GM19351 (cell line): ENCODE measurements at regions not wholly inside any gene's neighbourhood (a gene's known extent, or its start where the extent isn't known, plus 50 kb on each side); places are given as distances from the start of the nearest gene placed in this dataset.

Experiments used
- ATAC-seq: cut with Tn5 transposase; IDR thresholded peaks from one replicate; pipeline ENCODE4 v1.9.1; 2021; ENCODE audit warnings: mild to moderate bottlenecking, moderate library complexity; ENCODE audit not compliant: unreplicated experiment

DNA sequence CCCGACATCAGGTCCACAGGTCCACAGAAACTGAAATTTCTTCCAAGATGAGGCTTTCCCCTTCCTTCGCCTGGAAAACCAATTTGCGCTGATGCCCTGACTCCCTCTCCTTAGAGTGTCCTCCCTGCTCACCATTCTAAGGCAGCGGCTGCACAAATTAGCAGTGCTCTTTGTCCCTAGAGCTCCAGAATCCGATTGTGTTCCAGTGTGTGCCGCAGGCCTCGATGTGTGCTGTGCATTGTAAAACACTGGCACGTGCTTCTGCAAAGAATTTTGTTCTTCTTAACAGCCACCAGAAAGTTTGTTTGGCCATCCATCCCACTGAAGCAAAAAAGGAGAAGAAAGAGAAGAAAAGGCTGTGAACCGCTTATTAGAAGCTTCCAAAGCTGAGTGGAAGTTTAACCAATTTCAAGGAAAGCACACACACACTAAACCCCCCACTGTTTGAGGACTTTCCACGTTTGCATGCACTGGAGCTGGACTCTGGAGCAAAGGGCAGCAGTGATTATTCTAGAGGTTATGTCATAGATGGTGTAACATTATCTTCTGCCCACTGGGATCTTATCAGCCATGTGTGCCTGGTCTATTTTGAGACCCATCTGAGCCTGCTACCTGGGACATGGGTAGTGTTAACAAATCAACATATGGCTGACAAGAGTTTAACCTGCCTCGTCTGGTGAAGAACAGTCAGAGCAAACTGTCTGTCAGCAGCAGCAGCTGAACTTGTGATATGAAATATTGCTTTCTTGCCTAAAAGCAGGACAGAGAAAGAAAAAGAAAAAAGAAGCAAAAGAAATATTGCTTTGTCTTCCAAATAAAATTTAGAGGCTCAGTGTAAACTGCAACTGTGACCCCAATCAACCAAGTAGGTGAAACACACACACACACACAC is 64.9 kb upstream of the RREB1 start:
- ATAC-seq = no peak

DNA sequence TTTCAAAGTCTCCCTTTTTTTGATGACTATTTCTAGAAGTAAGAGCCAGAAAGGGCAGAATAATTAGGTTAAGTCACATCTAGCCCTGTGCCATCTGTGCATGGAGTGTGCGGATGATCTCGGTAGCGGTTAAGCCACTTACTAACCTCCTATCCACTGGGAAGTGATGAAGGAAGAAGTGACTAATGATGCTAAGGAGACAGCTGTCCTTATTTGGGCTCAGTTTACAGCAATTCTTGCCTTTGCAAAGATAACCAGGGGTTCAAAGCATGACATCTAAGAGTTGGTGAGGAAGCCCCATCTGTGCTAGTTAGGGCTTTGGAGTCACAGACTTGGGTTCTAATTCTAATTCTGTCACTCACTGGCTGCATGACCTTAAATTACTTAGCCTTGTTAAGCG is 62.4 kb upstream of the RREB1 start:
- ATAC-seq = no peak

DNA sequence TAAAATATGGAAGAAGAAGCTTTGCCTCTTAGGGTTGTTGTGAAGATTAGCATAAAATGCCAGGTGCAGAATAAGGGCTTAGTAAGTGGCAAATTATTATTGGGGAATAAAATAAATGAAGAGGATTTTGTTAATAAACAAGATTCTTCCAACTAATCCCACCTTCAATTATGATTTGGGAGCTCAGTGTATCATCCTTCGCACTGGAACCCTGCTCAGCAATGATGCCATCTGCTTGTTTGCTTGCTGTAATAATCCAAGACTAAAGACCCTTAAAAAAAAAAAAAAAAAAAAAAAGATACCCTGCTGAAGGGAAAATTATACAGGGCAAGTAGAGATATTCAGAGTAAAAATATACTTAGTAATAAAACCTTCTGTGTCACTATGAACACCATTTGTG is 62.0 kb upstream of the RREB1 start:
- ATAC-seq = no peak

DNA sequence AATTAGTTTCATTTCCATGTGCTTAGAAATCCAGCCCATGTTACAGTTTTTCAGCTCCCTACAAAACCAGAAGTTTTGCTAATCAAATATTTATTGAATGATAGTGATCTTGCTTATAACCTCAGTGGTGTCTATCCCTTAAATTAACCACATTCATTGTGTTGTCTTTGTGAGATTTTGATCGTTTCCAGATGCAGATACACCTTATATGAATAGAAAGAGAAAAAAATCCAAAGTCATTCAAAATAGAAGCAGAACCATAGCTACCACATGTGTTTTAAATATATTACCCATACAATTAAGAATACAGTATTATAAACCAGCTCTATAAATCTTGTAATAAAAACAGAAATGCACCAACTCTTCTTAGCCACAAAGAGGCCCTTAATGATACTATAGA is 60.6 kb upstream of the RREB1 start:
- ATAC-seq = no peak

DNA sequence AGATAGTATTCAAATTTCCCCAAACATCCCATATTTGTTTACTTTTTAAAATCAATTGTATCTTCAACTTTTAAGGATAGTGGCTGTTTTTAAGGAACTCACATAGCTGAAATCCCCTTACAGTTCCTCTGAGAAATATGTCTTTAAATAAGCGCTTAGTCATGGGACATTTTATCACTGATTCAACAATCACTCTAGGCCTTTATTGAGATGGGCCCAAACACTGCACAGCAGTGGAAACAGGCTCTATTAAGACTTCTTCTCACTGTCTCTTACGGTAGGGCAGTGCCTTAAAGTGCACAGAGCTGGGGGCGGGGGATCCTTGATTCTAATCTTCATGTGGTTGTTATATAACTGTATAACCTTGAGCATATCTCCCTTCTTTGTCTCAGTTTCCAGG is 59.8 kb upstream of the RREB1 start:
- ATAC-seq = no peak

DNA sequence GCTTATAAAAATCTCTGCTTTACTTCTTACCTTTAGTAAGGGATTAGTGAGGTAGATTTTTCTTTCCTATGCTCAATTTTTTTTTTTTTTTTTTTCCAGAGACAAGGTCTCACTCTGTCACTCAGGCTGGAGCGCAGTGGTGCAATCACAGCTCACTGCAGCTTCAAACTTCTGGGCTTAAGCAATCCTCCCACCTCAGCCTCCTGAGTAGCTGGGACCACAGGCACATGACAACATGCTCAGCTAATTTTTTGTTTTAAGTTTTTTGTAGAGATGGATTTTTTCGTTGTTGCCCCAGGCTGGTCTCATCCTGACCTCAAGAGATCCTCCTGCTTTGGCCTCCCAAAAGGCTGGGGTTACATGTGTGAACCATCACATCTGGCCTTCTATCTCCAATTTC is 58.9 kb upstream of the RREB1 start:
- ATAC-seq = no peak

DNA sequence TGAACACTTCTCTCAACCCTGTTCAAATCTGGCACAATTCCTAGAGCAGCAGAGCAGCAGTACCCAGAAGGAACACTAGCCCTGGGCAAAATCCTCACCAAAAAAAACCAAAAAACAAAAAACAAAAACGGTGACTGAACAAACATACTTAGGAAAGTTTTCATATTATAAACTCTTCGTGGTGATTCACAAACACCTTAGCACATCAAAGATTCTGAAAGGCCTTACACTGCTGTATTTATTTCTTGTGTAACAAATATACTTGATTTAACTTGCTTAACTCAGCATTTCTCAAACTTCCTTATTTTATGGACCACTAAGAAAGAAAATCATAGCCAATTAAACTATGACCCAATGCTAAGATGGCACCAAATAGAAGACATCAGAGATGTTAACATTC is 57.8 kb upstream of the RREB1 start:
- ATAC-seq = no peak

DNA sequence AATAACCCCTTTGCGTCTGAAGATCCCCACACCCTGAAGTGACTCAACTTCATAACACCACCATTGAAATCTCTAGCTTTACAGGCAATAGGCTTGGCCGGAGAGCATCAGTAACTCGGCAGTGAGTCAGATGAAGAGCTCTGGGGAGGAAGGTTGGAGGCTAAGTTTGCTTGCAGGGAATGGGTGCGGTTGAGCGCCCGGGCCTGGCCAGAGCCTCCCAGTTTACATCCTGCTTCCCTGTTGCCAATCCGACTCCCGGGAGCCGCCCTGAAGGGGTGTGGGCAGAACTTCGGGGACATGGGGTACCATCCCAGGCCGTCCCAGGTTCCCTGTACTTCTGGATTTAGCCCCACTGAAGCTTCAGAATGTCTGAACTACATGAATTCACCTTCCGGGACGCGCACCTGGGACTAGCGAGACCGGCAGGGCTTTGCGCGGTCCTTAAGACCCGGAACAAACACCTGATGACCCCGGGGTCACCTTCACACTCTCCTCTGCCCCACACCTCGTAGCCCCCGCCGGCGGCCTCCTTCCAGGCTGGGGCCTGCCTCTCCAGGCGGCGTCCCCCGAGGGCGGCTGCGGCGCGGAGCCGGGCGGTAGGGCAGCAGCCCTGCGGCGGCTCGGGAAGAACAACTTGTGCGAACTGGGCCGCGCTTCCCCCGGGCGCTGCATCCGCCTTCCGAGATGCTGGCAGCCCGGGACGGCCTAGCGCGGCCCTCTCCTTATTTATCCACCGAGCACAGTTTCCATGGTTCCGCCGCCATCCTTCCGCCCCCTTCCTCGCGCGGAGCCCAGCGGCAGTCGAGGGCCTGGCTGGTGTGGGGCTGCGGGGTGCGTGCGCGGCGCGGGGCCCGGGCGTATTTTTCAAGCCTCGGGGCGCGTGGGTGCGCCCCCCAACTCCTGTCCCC is 56.6 kb upstream of the RREB1 start:
- ATAC-seq = peak; percentile 40

DNA sequence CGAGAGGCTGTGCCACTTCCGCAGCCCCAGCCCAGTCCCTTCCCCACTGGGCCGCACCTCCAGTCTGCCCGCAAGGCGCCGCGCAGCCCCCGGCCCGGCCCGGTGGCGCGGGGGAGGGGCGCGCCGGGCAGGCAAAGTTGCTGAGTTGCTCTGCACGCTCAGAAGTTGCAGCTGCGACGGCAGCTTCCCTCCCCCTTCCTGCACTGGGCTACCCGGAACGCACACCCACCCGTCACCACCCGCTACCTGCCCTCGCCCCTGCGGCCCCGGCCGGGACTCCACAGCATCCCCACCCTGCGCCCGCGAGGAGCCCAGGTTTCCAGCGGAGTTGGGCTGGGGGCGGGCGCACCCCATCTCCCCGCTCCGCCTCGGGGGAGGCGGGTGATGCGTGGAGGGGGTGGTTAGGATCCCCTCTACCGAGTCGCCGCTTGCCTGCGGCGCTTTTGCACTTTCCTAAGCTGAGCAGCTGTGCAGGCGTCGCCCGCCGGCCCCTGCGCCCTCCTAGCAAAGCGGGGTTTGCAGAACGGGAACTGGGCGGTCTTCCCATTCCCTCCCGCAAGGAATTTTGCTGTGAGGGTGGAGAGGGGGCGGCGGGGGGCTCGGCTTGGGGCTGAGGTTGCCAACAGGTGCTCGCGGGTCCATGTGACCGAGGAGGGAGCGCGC is 55.9 kb upstream of the RREB1 start:
- ATAC-seq = peak; percentile 74

DNA sequence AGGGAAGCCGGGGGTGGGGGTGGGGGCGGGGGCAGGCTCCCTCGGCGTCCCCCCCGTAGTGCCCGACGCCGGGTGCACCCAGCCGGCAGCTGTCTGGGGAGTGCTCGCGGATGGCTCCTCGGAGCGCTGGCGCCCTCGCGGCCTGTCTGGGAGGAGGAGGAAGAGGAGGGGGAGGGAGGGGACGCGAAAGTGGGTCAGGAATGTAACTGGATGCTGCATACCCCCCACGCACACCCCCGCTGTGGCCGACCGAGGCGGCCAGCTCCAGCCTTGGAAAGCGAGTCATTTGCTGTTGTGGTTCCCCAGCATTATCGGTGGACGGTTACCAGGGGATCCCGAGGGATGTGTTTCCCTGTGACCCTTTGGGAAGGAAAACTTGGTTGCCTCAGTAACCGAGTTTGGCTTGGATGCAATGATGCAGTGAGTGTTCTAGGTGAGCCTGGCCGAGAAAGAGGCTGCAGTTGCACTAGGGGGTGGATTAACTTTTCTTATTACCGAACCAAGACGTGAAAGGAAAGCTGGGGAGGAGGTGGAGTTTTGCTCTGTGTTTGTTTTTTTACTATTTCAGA is 55.2 kb upstream of the RREB1 start:
- no peak for ATAC-seq

DNA sequence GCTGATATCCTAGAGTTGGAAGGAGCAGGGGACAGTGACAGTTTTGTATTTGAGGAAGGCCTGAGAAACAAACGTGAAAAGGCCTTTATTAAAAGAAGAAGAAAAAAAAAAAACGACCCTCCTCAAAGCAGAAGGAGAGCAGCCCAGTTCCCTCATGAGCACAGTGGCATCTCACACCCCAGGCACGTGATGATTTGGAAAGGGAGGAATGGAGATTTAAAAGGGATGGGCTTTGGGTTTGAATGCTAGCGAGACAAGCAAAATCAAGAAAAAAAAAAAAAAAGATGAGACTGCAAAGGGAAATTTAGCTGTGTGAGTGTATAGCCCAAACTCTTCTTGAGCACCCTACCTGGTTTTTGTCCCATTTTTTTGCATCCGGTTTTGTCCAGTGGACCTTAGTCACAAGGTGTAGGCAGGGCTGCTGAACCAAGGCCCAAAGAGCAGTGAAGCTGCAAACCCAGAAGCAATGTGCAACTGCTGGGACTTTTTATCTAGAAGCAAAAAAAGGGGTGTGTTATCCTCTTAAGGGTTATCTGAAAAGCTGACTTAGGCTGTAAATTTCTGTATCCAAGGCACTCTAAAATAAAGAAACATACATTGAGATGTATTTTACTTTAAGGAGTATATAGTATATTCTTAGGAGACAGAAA is 54.5 kb upstream of the RREB1 start:
- no peak for ATAC-seq
